ENCODE measurements at regions not wholly inside any gene's neighbourhood (a gene's known extent, or its start where the extent isn't known, plus 50 kb on each side); places are given as distances from the start of the nearest gene placed in this dataset.

DNA sequence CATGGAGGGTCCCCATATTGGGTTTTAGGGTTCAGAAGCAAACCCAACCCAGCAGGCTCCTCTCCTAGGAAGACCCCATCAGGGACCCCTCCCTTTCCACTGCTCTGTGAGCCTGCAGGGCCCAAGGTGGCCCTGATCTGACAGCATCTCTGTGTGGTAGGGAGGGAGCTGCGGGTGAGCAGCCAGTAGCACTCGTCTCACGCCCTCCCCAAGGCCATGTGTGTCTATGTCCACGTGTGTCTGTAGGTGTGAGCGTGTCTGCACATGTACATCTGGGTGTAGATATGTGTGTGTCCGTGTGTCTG is 103.5 kb upstream of the FAM20C start:
- ATAC-seq (ENCODE audit: insufficient read depth, low read depth) (no peak), DNase-seq (no peak)
- TF ChIP-seq CTCF (IDR thresholded peaks at IDR 0.05; ENCODE audit: borderline replicate concordance, extremely low read depth, low read length, poor library complexity, severe bottlenecking) (no peak), EZH2 (IDR thresholded peaks at IDR 0.05; ENCODE audit: borderline replicate concordance, low read depth, low read length, severe bottlenecking) (no peak)
- no peak overlapping the region for H3K27ac ChIP-seq (ENCODE audit: low read length)
- peaks cover 13% of the 10 kb centered on the region for H3K27me3 ChIP-seq (ENCODE audit: insufficient read depth, low read length, poor library complexity)
- no peaks in the 10 kb centered on the region for H3K79me2 ChIP-seq (ENCODE audit: insufficient read depth, low read length)
- H3K4me2 ChIP-seq (ENCODE audit: insufficient read depth, low read length), result no peak overlapping the region
- no peaks in the 10 kb centered on the region for H3K9me3 ChIP-seq (ENCODE audit: insufficient read depth, low read length, severe bottlenecking)
- no peaks in the 10 kb centered on the region; the same call in 1 of the 2 replicates for H4K20me1 ChIP-seq (ENCODE audit: insufficient read depth, low read length)
- H3K4me3 ChIP-seq (ENCODE audit: low read depth in 1 of 2, low read length in 2 of 2), result no peak overlapping the region
- H3K9ac ChIP-seq (ENCODE audit: low read depth, low read length), result no peak overlapping the region
- H3K4me1 ChIP-seq (ENCODE audit: insufficient read depth, low read length), result no peaks in the 10 kb centered on the region
- no peak overlapping the region for H2AFZ ChIP-seq (ENCODE audit: low read depth, low read length)
- H3K36me3 ChIP-seq (ENCODE audit: insufficient read depth, low read length), result no peaks in the 10 kb centered on the region

- Histone ChIP-seq H3K36me3 (ENCODE audit: insufficient read depth, low read length) (no peaks in the 10 kb centered on the region), H3K4me3 (ENCODE audit: low read depth in 1 of 2, low read length in 2 of 2) (no peak overlapping the region), H3K27ac (ENCODE audit: low read length) (no peak overlapping the region), H4K20me1 (ENCODE audit: insufficient read depth, low read length) (no peaks in the 10 kb centered on the region; the same call in 1 of the 2 replicates), H3K9ac (ENCODE audit: low read depth, low read length) (no peak overlapping the region), H3K4me1 (ENCODE audit: insufficient read depth, low read length) (no peaks in the 10 kb centered on the region), H3K79me2 (ENCODE audit: insufficient read depth, low read length) (no peaks in the 10 kb centered on the region), H3K9me3 (ENCODE audit: insufficient read depth, low read length, severe bottlenecking) (no peaks in the 10 kb centered on the region), H3K4me2 (ENCODE audit: insufficient read depth, low read length) (no peak overlapping the region), H3K27me3 (ENCODE audit: insufficient read depth, low read length, poor library complexity) (peaks cover 13% of the 10 kb centered on the region), H2AFZ (ENCODE audit: low read depth, low read length) (no peak overlapping the region)
- ATAC-seq (ENCODE audit: insufficient read depth, low read depth) (no peak), DNase-seq (no peak)
- TF ChIP-seq CTCF (IDR thresholded peaks at IDR 0.05; ENCODE audit: borderline replicate concordance, extremely low read depth, low read length, poor library complexity, severe bottlenecking) (no peak), EZH2 (IDR thresholded peaks at IDR 0.05; ENCODE audit: borderline replicate concordance, low read depth, low read length, severe bottlenecking) (no peak)
Observed at GRCh38 chr7:89232-90019, 102.9 kb upstream of the FAM20C start.

DNA sequence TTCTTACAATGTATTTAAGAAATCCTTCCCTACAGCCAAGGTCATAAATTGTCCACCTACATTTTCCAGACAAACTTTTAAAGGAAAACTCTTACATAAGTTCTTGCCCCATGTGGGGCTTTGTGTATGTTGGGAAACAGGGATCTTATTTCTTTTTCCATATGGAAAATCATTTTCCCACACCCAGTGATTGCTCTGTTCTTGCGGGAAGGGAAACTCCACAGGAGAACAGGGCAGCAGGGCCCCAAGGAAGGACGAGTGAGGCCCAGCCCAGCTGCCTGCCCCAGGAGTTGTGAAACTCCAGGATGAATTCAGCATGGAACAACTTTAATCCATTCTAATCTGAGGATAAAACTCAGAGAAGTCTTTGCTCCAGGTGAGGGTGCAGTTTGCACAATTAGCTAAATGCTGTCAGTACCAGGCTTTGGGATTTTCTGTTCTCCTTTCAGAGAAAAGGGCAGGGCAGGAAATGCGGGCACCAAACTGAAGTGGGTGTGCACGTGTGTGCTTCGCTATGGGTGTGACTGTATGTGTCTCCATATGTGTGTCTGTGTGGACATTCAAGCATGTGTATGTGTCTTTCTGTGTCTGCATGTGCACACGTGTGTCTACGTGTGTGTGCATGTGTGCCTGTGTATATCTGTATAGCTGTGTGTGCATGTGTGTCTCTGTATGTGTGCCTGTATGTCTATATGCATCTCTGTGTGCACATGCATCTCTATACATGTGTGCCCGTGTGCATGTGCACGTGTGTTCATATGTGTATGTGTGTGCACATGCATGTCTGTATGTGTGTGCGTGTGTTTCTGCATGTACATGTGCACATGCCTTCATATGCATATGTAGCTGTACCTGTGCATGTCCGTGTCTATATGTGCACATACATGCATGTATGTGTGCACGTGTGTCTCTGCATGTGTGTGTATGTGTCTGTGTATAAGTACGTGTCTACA is 102.0 kb upstream of the FAM20C start:
- no peaks in the 10 kb centered on the region for H3K36me3 ChIP-seq (ENCODE audit: insufficient read depth, low read length)
- H3K9ac ChIP-seq (ENCODE audit: low read depth, low read length), result no peak overlapping the region
- TF ChIP-seq EZH2 (IDR thresholded peaks at IDR 0.05; ENCODE audit: borderline replicate concordance, low read depth, low read length, severe bottlenecking), result no peak
- TF ChIP-seq CTCF (IDR thresholded peaks at IDR 0.05; ENCODE audit: borderline replicate concordance, extremely low read depth, low read length, poor library complexity, severe bottlenecking), result no peak
- H3K4me2 ChIP-seq (ENCODE audit: insufficient read depth, low read length), result no peak overlapping the region
- H3K27ac ChIP-seq (ENCODE audit: low read length), result no peak overlapping the region
- DNase-seq (no peak), ATAC-seq (ENCODE audit: insufficient read depth, low read depth) (no peak)
- no peaks in the 10 kb centered on the region for H3K79me2 ChIP-seq (ENCODE audit: insufficient read depth, low read length)
- H4K20me1 ChIP-seq (ENCODE audit: insufficient read depth, low read length), result no peaks in the 10 kb centered on the region; the same call in 1 of the 2 replicates
- H3K9me3 ChIP-seq (ENCODE audit: insufficient read depth, low read length, severe bottlenecking), result no peaks in the 10 kb centered on the region
- H3K4me3 ChIP-seq (ENCODE audit: low read depth in 1 of 2, low read length in 2 of 2), result no peak overlapping the region
- no peaks in the 10 kb centered on the region for H3K4me1 ChIP-seq (ENCODE audit: insufficient read depth, low read length)
- H3K27me3 ChIP-seq (ENCODE audit: insufficient read depth, low read length, poor library complexity), result peaks cover 13% of the 10 kb centered on the region
- H2AFZ ChIP-seq (ENCODE audit: low read depth, low read length), result no peak overlapping the region
